MCF 10A (cell line): ENCODE measurements at regions not wholly inside any gene's neighbourhood (a gene's known extent, or its start where the extent isn't known, plus 50 kb on each side); places are given as distances from the start of the nearest gene placed in this dataset.
"Not testable (repeated sequence)": the region's sequence is repeated elsewhere in the genome, so short reads cannot be mapped to it uniquely, and the experiment has no call there.

Experiments used
- BruUV-seq: library from RNA; stranded (reverse); fragments of 400-500 nt; replicated peaks from 2 replicates; lab custom pipeline; 2021; lab: Mats Ljungman, UMichigan
- CTCF ChIA-PET: fragments of 300-600 bp; sonication (Branson Sonifier 250); formaldehyde crosslinking; extraction: SDS; loops from one replicate; lab custom pipeline; 2021; ENCODE audit warnings: antibody characterized with exemption, inconsistent platforms; lab: Yijun Ruan, JAX
- POLR2A ChIA-PET: fragments of 300-600, 350-650 bp; sonication (Branson Sonifier 250); formaldehyde crosslinking; extraction: SDS; loops from one replicate; lab custom pipeline; 2020; ENCODE audit warnings: antibody characterized with exemption, inconsistent platforms; lab: Yijun Ruan, JAX
- DNase-seq: peaks from one replicate; pipeline ENCODE4 v3.0.0-alpha.2; 2018; ENCODE audit not compliant: unreplicated experiment
- H3K27ac Mint-ChIP-seq: one replicate; pipeline ENCODE4 v1.8.0; 2022; ENCODE audit warnings: mild to moderate bottlenecking, low read depth, mixed read lengths; ENCODE audit not compliant: unreplicated experiment
- H3K27me3 Mint-ChIP-seq: one replicate; pipeline ENCODE4 v1.8.0; 2022; ENCODE audit warnings: mixed read lengths; ENCODE audit not compliant: insufficient read depth, unreplicated experiment
- H3K36me3 Mint-ChIP-seq: one replicate; pipeline ENCODE4 v1.8.0; 2022; ENCODE audit warnings: mild to moderate bottlenecking, moderate library complexity, mixed read lengths; ENCODE audit not compliant: insufficient read depth, unreplicated experiment
- H3K4me1 Mint-ChIP-seq: one replicate; pipeline ENCODE4 v1.8.0; 2022; ENCODE audit warnings: mixed read lengths; ENCODE audit not compliant: insufficient read depth, unreplicated experiment
- H3K4me3 Mint-ChIP-seq: one replicate; pipeline ENCODE4 v1.8.0; 2022; ENCODE audit warnings: mild to moderate bottlenecking, moderate library complexity, mixed read lengths; ENCODE audit not compliant: unreplicated experiment
- H3K9me3 Mint-ChIP-seq: one replicate; pipeline ENCODE4 v1.8.0; 2022; ENCODE audit warnings: mixed read lengths; ENCODE audit not compliant: unreplicated experiment
- CTCF ChIP-seq: fragments of 200-600 bp; IDR thresholded peaks from one replicate; pipeline ENCODE4 v1.8.0; 2022; ENCODE audit warnings: antibody characterized with exemption, mild to moderate bottlenecking; ENCODE audit not compliant: unreplicated experiment
- intact Hi-C: fragments of 100-400 bp; cut with micrococcal nuclease; formaldehyde crosslinking; loops from 2 replicates; pipeline ENCODE4 v1.14.1; 2022

GRCh38 chr2:13260402-13260801 is 543.7 kb downstream of the TRIB2 start:
- peak; percentile 38 for DNase-seq
- no peak for TF ChIP-seq CTCF
- no peak overlapping the region for H3K27ac Mint-ChIP-seq
- no peak overlapping the region for H3K4me3 Mint-ChIP-seq
- intact Hi-C loops = no loop called here
- H3K9me3 Mint-ChIP-seq = no peaks in the 10 kb centered on the region
- no peaks in the 10 kb centered on the region for H3K36me3 Mint-ChIP-seq
- ChIA-PET CTCF (no interaction called here), POLR2A (no interaction called here)
- no peaks in the 10 kb centered on the region for H3K4me1 Mint-ChIP-seq
- H3K27me3 Mint-ChIP-seq = no peaks in the 10 kb centered on the region
- no TSS peak for BruUV-seq

GRCh38 chr2:13266166-13266565 is 549.4 kb downstream of the TRIB2 start:
- H3K4me1 Mint-ChIP-seq = no peaks in the 10 kb centered on the region
- no peak for DNase-seq
- no peaks in the 10 kb centered on the region for H3K27me3 Mint-ChIP-seq
- CTCF ChIA-PET = no interaction called here
- no peaks in the 10 kb centered on the region for H3K9me3 Mint-ChIP-seq
- H3K4me3 Mint-ChIP-seq = no peak overlapping the region
- no TSS peak for BruUV-seq
- intact Hi-C loops = no loop called here
- no peak for TF ChIP-seq CTCF
- no peaks in the 10 kb centered on the region for H3K36me3 Mint-ChIP-seq
- no peak overlapping the region for H3K27ac Mint-ChIP-seq
- POLR2A ChIA-PET = no interaction called here

- ChIA-PET CTCF (interaction anchor here (0.5 kb wide), 1 partner anchor 948 kb away, joined by 3 read pairs; no protein-coding TSS in a partner anchor), POLR2A (no interaction called here)
- no peaks in the 10 kb centered on the region for H3K9me3 Mint-ChIP-seq
- DNase-seq = no peak
- no peak for TF ChIP-seq CTCF
- H3K36me3 Mint-ChIP-seq = no peaks in the 10 kb centered on the region
- H3K27me3 Mint-ChIP-seq = no peaks in the 10 kb centered on the region
- H3K27ac Mint-ChIP-seq = no peak overlapping the region
- no peak overlapping the region for H3K4me3 Mint-ChIP-seq
- H3K4me1 Mint-ChIP-seq = no peaks in the 10 kb centered on the region
- intact Hi-C loops = no loop called here
- BruUV-seq = no TSS peak
Observed at GRCh38 chr2:13284688-13285087, 568.0 kb downstream of the TRIB2 start.

GRCh38 chr2:13289310-13289709 is 572.6 kb downstream of the TRIB2 start:
- Mint-ChIP-seq H3K36me3 (no peaks in the 10 kb centered on the region), H3K4me1 (no peaks in the 10 kb centered on the region), H3K9me3 (no peaks in the 10 kb centered on the region), H3K4me3 (no peak overlapping the region), H3K27ac (no peak overlapping the region), H3K27me3 (no peaks in the 10 kb centered on the region)
- ChIA-PET POLR2A (no interaction called here), CTCF (interaction anchor here (2.1 kb wide), 1 partner anchor 10 kb away, joined by 10 read pairs; no protein-coding TSS in a partner anchor)
- no peak for TF ChIP-seq CTCF
- DNase-seq = no peak
- BruUV-seq = no TSS peak
- intact Hi-C loops = no loop called here

GRCh38 chr2:13308478-13308805 is 591.7 kb downstream of the TRIB2 start:
- H3K4me1 Mint-ChIP-seq, DNase-seq, intact Hi-C loops, POLR2A ChIA-PET, H3K4me3 Mint-ChIP-seq, H3K36me3 Mint-ChIP-seq, H3K27me3 Mint-ChIP-seq, H3K27ac Mint-ChIP-seq, BruUV-seq: not testable (repeated sequence)
- peaks cover 12% of the 10 kb centered on the region for H3K9me3 Mint-ChIP-seq
- CTCF ChIA-PET = interaction anchor here (0.6 kb wide), 1 partner anchor 38 kb away, joined by 3 read pairs; no protein-coding TSS in a partner anchor
